ENCODE measurements at regions not wholly inside any gene's neighbourhood (a gene's known extent, or its start where the extent isn't known, plus 50 kb on each side); places are given as distances from the start of the nearest gene placed in this dataset.

DNA sequence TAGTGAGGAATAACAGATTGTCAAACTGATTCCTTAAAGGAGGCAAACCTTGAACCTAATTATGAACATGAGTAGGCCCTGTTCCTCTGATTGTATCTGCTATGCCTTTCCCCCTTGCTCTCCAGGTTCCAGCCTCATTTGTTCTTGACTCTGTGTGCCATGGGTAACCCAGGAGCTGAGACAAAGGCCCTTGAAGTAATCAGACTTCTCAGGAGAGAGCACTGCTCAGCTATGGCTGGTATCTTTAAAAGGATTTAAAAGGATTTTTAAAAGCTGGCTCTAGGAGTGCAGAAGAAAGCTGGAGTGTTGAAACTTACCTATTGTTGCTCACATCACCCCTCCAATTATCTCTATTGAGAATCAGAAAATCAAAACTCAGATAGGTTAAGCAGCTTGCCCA lies 1565.5 kb upstream of the AGA start:
- in situ Hi-C loops (cut with HindIII; ENCODE audit: extremely low pct_ligation_motif_present, low pct_unique_long_range_greater_than_20kb) = no loop called here
- CTCF ChIA-PET (ENCODE audit: low intra/inter-chr PET ratio, low total read pairs) = no interaction called here
- Histone ChIP-seq H3K4me1 (ENCODE audit: insufficient read depth, low read length) (no peaks in the 10 kb centered on the region), H4K20me1 (ENCODE audit: insufficient read depth, low read length) (no peaks in the 10 kb centered on the region), H3K36me3 (replicated peaks in 1 of 2; ENCODE audit: control insufficient read depth in 1 of 2, insufficient read depth in 2 of 2, low read length in 2 of 2) (no peaks in the 10 kb centered on the region), H3K4me3 (replicated peaks in 1 of 3; ENCODE audit: insufficient read depth in 1 of 3, low read depth in 2 of 3, low read length in 3 of 3) (no peak overlapping the region), H3K79me2 (ENCODE audit: insufficient read depth, low read length) (no peaks in the 10 kb centered on the region), H3K9ac (ENCODE audit: insufficient read depth, low read depth, low read length) (no peak overlapping the region), H3K9me3 (ENCODE audit: low read length) (peaks cover 7% of the 10 kb centered on the region), H3K27ac (ENCODE audit: extremely low read length, insufficient read depth, low read length) (no peak overlapping the region), H2AFZ (ENCODE audit: low read length) (no peak overlapping the region), H3K27me3 (ENCODE audit: control insufficient read depth in 1 of 2, insufficient read depth in 2 of 2, low read length in 2 of 2) (no peaks in the 10 kb centered on the region), H3K4me2 (ENCODE audit: low read depth, low read length) (no peak overlapping the region)
- DNase-seq (ENCODE audit: low spot score) = no peak
- TF ChIP-seq HNF4G (IDR thresholded peaks at IDR 0.05; ENCODE audit: borderline replicate concordance, low read depth, low read length) = no peak
- TF ChIP-seq HNF4G (CRISPR knock-in tag; IDR thresholded peaks at IDR 0.05; ENCODE audit: borderline replicate concordance, low read depth) = no peak
- no peak for TF ChIP-seq THAP9 (CRISPR knock-in tag; IDR thresholded peaks at IDR 0.05; ENCODE audit: borderline replicate concordance)
- TF ChIP-seq TRAFD1 (CRISPR knock-in tag; IDR thresholded peaks at IDR 0.05; ENCODE audit: borderline replicate concordance) = no peak
- no peak for TF ChIP-seq BRD4 (CRISPR knock-in tag; IDR thresholded peaks at IDR 0.05)
- TF ChIP-seq ZNF337 (CRISPR knock-in tag; IDR thresholded peaks at IDR 0.05; ENCODE audit: borderline replicate concordance, low read depth) = no peak
- no peak for TF ChIP-seq POLR2AphosphoS2 (IDR thresholded peaks at IDR 0.05; ENCODE audit: low read depth, low read length)
- TF ChIP-seq MIXL1 (CRISPR knock-in tag; IDR thresholded peaks at IDR 0.05) = no peak
- TF ChIP-seq, protein P1, sequence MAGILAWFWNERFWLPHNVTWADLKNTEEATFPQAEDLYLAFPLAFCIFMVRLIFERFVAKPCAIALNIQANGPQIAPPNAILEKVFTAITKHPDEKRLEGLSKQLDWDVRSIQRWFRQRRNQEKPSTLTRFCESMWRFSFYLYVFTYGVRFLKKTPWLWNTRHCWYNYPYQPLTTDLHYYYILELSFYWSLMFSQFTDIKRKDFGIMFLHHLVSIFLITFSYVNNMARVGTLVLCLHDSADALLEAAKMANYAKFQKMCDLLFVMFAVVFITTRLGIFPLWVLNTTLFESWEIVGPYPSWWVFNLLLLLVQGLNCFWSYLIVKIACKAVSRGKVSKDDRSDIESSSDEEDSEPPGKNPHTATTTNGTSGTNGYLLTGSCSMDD (CRISPR knock-in tag; IDR thresholded peaks at IDR 0.05) = no peak
- TF ChIP-seq ZNF713 (CRISPR knock-in tag; IDR thresholded peaks at IDR 0.05) = no peak
- POLR2A ChIA-PET = no interaction called here
- no TSS peak for BruUV-seq (replicated peaks)
- intact Hi-C loops (cut with micrococcal nuclease; ENCODE audit: unreplicated experiment) = no loop called here
- FAIRE-seq = no peak
- ATAC-seq = no peak

Data from HepG2 (cell line).